WTC11 (cell line): ENCODE measurements at regions not wholly inside any gene's neighbourhood (a gene's known extent, or its start where the extent isn't known, plus 50 kb on each side); places are given as distances from the start of the nearest gene placed in this dataset.

Experiments used
- ATAC-seq: fragments of 200-7000 bp; cut with Tn5 transposase; 2 replicates; pipeline ENCODE4 v1.10.0; 2021; ENCODE audit warnings: mild to moderate bottlenecking, moderate library complexity
- CTCF ChIA-PET: fragments of 300-600 bp; sonication (Branson Sonifier 250); formaldehyde crosslinking; loops from one replicate; lab custom pipeline; 2021; ENCODE audit warnings: antibody characterized with exemption; lab: Charles Lee
- POLR2A ChIA-PET: fragments of 350-600 bp; sonication (Branson Sonifier 250); formaldehyde crosslinking; loops from one replicate; lab custom pipeline; 2021; ENCODE audit warnings: antibody characterized with exemption; lab: Charles Lee
- DNase-seq: peaks from one replicate; pipeline ENCODE4 v3.0.0; 2021; ENCODE audit warnings: low spot score
- H3K27ac Mint-ChIP-seq: 2 replicates; pipeline ENCODE4 v1.8.0; 2021; ENCODE audit warnings: mixed read lengths
- H3K27me3 Mint-ChIP-seq: 2 replicates; pipeline ENCODE4 v1.8.0; 2021; ENCODE audit warnings: low read depth, mild to moderate bottlenecking, moderate library complexity, mixed read lengths
- H3K36me3 Mint-ChIP-seq: 2 replicates; pipeline ENCODE4 v1.8.0; 2021; ENCODE audit warnings: mixed read lengths
- H3K4me1 Mint-ChIP-seq: 2 replicates; pipeline ENCODE4 v1.8.0; 2022; ENCODE audit warnings: mixed read lengths
- H3K4me3 Mint-ChIP-seq: 2 replicates; pipeline ENCODE4 v1.8.0; 2021; ENCODE audit warnings: mild to moderate bottlenecking, moderate library complexity, mixed read lengths
- H3K9me3 Mint-ChIP-seq: 2 replicates; pipeline ENCODE4 v1.8.0; 2021; ENCODE audit warnings: mixed read lengths
- ATF1 ChIP-seq: sonication (generic); formaldehyde crosslinking; IDR thresholded peaks from 2 replicates; pipeline ENCODE4 v1.8.1; 2023; ENCODE audit warnings: mild to moderate bottlenecking, moderate library complexity, missing genetic modification reagents
- ATF3 ChIP-seq: sonication (generic); formaldehyde crosslinking; conservative IDR thresholded peaks from 2 replicates; pipeline ENCODE4 v1.8.1; 2022; ENCODE audit warnings: mild to moderate bottlenecking, missing genetic modification reagents
- E2F4 ChIP-seq: sonication (generic); formaldehyde crosslinking; IDR thresholded peaks from 2 replicates; pipeline ENCODE4 v1.8.1; 2022; ENCODE audit warnings: low read depth, mild to moderate bottlenecking, moderate library complexity, missing genetic modification reagents, borderline replicate concordance
- E2F5 ChIP-seq: sonication (generic); formaldehyde crosslinking; IDR thresholded peaks from 2 replicates; pipeline ENCODE4 v1.8.1; 2022; ENCODE audit warnings: mild to moderate bottlenecking, moderate library complexity, missing genetic modification reagents
- ESRRA ChIP-seq: sonication (generic); formaldehyde crosslinking; IDR thresholded peaks from 2 replicates; pipeline ENCODE4 v1.8.1; 2022; ENCODE audit warnings: mild to moderate bottlenecking, missing genetic modification reagents, borderline replicate concordance
- FOXP1 ChIP-seq: sonication (generic); formaldehyde crosslinking; IDR thresholded peaks from 2 replicates; pipeline ENCODE4 v1.8.0; 2022; ENCODE audit warnings: missing genetic modification reagents, mild to moderate bottlenecking, moderate library complexity, borderline replicate concordance
- FOXP4 ChIP-seq: sonication (generic); formaldehyde crosslinking; IDR thresholded peaks from 2 replicates; pipeline ENCODE4 v1.8.0; 2022; ENCODE audit warnings: mild to moderate bottlenecking, missing genetic modification reagents
- HMGXB4 ChIP-seq: sonication (generic); formaldehyde crosslinking; IDR thresholded peaks from 2 replicates; pipeline ENCODE4 v1.8.1; 2023; ENCODE audit warnings: mild to moderate bottlenecking, moderate library complexity, missing genetic modification reagents
- JAZF1 ChIP-seq: fragments of 250-450 bp; sonication (Bioruptor Pico); IDR thresholded peaks from 2 replicates; pipeline ENCODE4 v1.9.0; 2021; ENCODE audit warnings: moderate library complexity, mild to moderate bottlenecking, inconsistent platforms
- MAX ChIP-seq: sonication (generic); formaldehyde crosslinking; IDR thresholded peaks from 2 replicates; pipeline ENCODE4 v1.8.0; 2022; ENCODE audit warnings: mild to moderate bottlenecking, missing genetic modification reagents
- MXD4 ChIP-seq: fragments of 250-450 bp; sonication (Bioruptor Pico); IDR thresholded peaks from 2 replicates; pipeline ENCODE4 v1.8.0; 2021; ENCODE audit warnings: mild to moderate bottlenecking, moderate library complexity, borderline replicate concordance
- NFATC4 ChIP-seq: fragments of 250-450 bp; sonication (Bioruptor Pico); IDR thresholded peaks from 2 replicates; pipeline ENCODE4 v1.9.0; 2021; ENCODE audit warnings: mild to moderate bottlenecking
- OVOL2 ChIP-seq: fragments of 250-450 bp; sonication (Bioruptor Pico); IDR thresholded peaks from 2 replicates; pipeline ENCODE4 v1.9.0; 2021; ENCODE audit warnings: mild to moderate bottlenecking, borderline replicate concordance
- RORB ChIP-seq: fragments of 250-450 bp; sonication (Bioruptor Pico); IDR thresholded peaks from 2 replicates; pipeline ENCODE4 v1.9.0; 2021; ENCODE audit warnings: mild to moderate bottlenecking
- TP53 ChIP-seq: sonication (generic); formaldehyde crosslinking; IDR thresholded peaks from 2 replicates; pipeline ENCODE4 v1.8.1; 2023; ENCODE audit warnings: mild to moderate bottlenecking, missing genetic modification reagents
- USF1 ChIP-seq: sonication (generic); formaldehyde crosslinking; IDR thresholded peaks from 2 replicates; pipeline ENCODE4 v1.8.0; 2022; ENCODE audit warnings: mild to moderate bottlenecking, missing genetic modification reagents
- ZNF138 ChIP-seq: sonication (generic); formaldehyde crosslinking; conservative IDR thresholded peaks from 2 replicates; pipeline ENCODE4 v1.8.1; 2022; ENCODE audit warnings: mild to moderate bottlenecking, moderate library complexity, missing genetic modification reagents
- ZNF232 ChIP-seq: sonication (generic); formaldehyde crosslinking; IDR thresholded peaks from 2 replicates; pipeline ENCODE4 v1.8.0; 2022; ENCODE audit warnings: mild to moderate bottlenecking, missing genetic modification reagents
- ZNF396 ChIP-seq: fragments of 250-450 bp; sonication (Bioruptor Pico); IDR thresholded peaks from 2 replicates; pipeline ENCODE4 v1.8.0; 2021; ENCODE audit warnings: mild to moderate bottlenecking, moderate library complexity, borderline replicate concordance
- ZNF512 ChIP-seq: sonication (generic); formaldehyde crosslinking; IDR thresholded peaks from 2 replicates; pipeline ENCODE4 v1.8.1; 2022; ENCODE audit warnings: missing genetic modification reagents, borderline replicate concordance

GRCh38 chr12:39173726-39174125 is 268.3 kb upstream of the CPNE8 start:
- H3K27ac Mint-ChIP-seq = no peak overlapping the region
- no peaks in the 10 kb centered on the region for H3K4me1 Mint-ChIP-seq
- ATAC-seq (no peak), DNase-seq (no peak)
- TF ChIP-seq ZNF396 (no peak), RORB (CRISPR knock-in tag) (no peak)
- CTCF ChIA-PET = no interaction called here
- H3K4me3 Mint-ChIP-seq = no peak overlapping the region
- no peaks in the 10 kb centered on the region; the same call in 1 of the 2 replicates for H3K27me3 Mint-ChIP-seq
- POLR2A ChIA-PET = no interaction called here
- H3K9me3 Mint-ChIP-seq = peaks cover 12% of the 10 kb centered on the region
- H3K36me3 Mint-ChIP-seq = no peaks in the 10 kb centered on the region

- CTCF ChIA-PET = interaction anchor here (0.7 kb wide), 1 partner anchor 557 kb away, joined by 4 read pairs; no protein-coding TSS in a partner anchor
- DNase-seq (no peak), ATAC-seq (no peak)
- Mint-ChIP-seq H3K27me3 (no peaks in the 10 kb centered on the region), H3K4me1 (peaks cover 6% of the 10 kb centered on the region; the same call in 1 of the 2 replicates), H3K27ac (no peak overlapping the region), H3K4me3 (no peak overlapping the region), H3K9me3 (peaks cover 12% of the 10 kb centered on the region), H3K36me3 (peaks cover 3% of the 10 kb centered on the region; the same call in 1 of the 2 replicates)
- POLR2A ChIA-PET = interaction anchor here (0.7 kb wide), 1 partner anchor 850 kb away, joined by 3 read pairs; no protein-coding TSS in a partner anchor
- TF ChIP-seq HMGXB4 (no peak), ZNF138 (CRISPR knock-in tag) (no peak), E2F4 (no peak), ATF3 (CRISPR knock-in tag) (no peak), ATF1 (CRISPR knock-in tag) (no peak), TP53 (CRISPR knock-in tag) (no peak), JAZF1 (CRISPR knock-in tag) (no peak), NFATC4 (CRISPR knock-in tag) (no peak), ZNF512 (CRISPR knock-in tag) (no peak), MAX (no peak), E2F5 (no peak), USF1 (CRISPR knock-in tag) (no peak)
Measured at GRCh38 chr12:39165338-39165737, 259.9 kb upstream of the CPNE8 start.

- Mint-ChIP-seq H3K4me1 (peaks cover 10% of the 10 kb centered on the region; the same call in 1 of the 2 replicates), H3K27ac (no peak overlapping the region), H3K4me3 (no peak overlapping the region), H3K27me3 (no peaks in the 10 kb centered on the region), H3K36me3 (peaks cover 3% of the 10 kb centered on the region; the same call in 1 of the 2 replicates), H3K9me3 (peaks cover 26% of the 10 kb centered on the region)
- ChIA-PET POLR2A (no interaction called here), CTCF (no interaction called here)
- no peak for ATAC-seq
- no peak for DNase-seq
- TF ChIP-seq MAX (no peak), ZNF232 (CRISPR knock-in tag) (no peak), OVOL2 (no peak), FOXP1 (no peak), MXD4 (CRISPR knock-in tag) (no peak), FOXP4 (CRISPR knock-in tag) (no peak), ESRRA (CRISPR knock-in tag) (no peak)
Measured at GRCh38 chr12:39161465-39162085, 256.2 kb upstream of the CPNE8 start.
